HG02870 (cell line): ENCODE measurements at regions not wholly inside any gene's neighbourhood (a gene's known extent, or its start where the extent isn't known, plus 50 kb on each side); places are given as distances from the start of the nearest gene placed in this dataset.
"Not testable (repeated sequence)": the region's sequence is repeated elsewhere in the genome, so short reads cannot be mapped to it uniquely, and the experiment has no call there.

Source experiments
- ATAC-seq: cut with Tn5 transposase; IDR thresholded peaks from one replicate; pipeline ENCODE4 v1.9.1; 2021; ENCODE audit warnings: mild to moderate bottlenecking, moderate library complexity; ENCODE audit not compliant: unreplicated experiment

GRCh38 chr12:19624491-19624890 is 185.2 kb downstream of the AEBP2 start:
- no peak for ATAC-seq

- ATAC-seq, result not testable (repeated sequence)
Measured at GRCh38 chr12:19625551-19625950, 186.3 kb downstream of the AEBP2 start.

- no peak for ATAC-seq
Measured at GRCh38 chr12:19627719-19628118, 188.4 kb downstream of the AEBP2 start.

GRCh38 chr12:19630536-19630935 is 191.2 kb downstream of the AEBP2 start:
- no peak for ATAC-seq

GRCh38 chr12:19633194-19633593 is 193.9 kb downstream of the AEBP2 start:
- ATAC-seq, result no peak

GRCh38 chr12:19633641-19634040 is 194.3 kb downstream of the AEBP2 start:
- no peak for ATAC-seq

- ATAC-seq, result no peak
Measured at GRCh38 chr12:19639781-19640415, 200.6 kb downstream of the AEBP2 start.

- no peak for ATAC-seq
Measured at GRCh38 chr12:19641235-19642080, 202.2 kb downstream of the AEBP2 start.

GRCh38 chr12:19642345-19642744 is 203.1 kb downstream of the AEBP2 start:
- no peak for ATAC-seq

GRCh38 chr12:19643635-19644034 is 204.3 kb downstream of the AEBP2 start:
- no peak for ATAC-seq

GRCh38 chr12:19644571-19644970 is 205.3 kb downstream of the AEBP2 start:
- ATAC-seq, result no peak

GRCh38 chr12:19645823-19646222 is 206.5 kb downstream of the AEBP2 start:
- no peak for ATAC-seq

GRCh38 chr12:19646599-19646998 is 207.3 kb downstream of the AEBP2 start:
- ATAC-seq, result no peak

- ATAC-seq, result no peak
Measured at GRCh38 chr12:19647806-19648556, 208.7 kb downstream of the AEBP2 start.

- ATAC-seq, result no peak
Measured at GRCh38 chr12:19648591-19648990, 209.3 kb downstream of the AEBP2 start.

GRCh38 chr12:19652386-19652785 is 213.1 kb downstream of the AEBP2 start:
- no peak for ATAC-seq

- no peak for ATAC-seq
Measured at GRCh38 chr12:19654650-19655376, 215.5 kb downstream of the AEBP2 start.

GRCh38 chr12:19657118-19657731 is 217.9 kb downstream of the AEBP2 start:
- ATAC-seq, result no peak

- ATAC-seq, result no peak
Measured at GRCh38 chr12:19657732-19658130, 218.4 kb downstream of the AEBP2 start.

- no peak for ATAC-seq
Measured at GRCh38 chr12:19659086-19659485, 219.8 kb downstream of the AEBP2 start.

- ATAC-seq, result no peak
Measured at GRCh38 chr12:19659501-19659900, 220.2 kb downstream of the AEBP2 start.
